Activated CD8-positive, alpha-beta memory T cell treated with anti-CD3 and anti-CD28 coated beads for 36 hours (primary cell): ENCODE measurements at regions not wholly inside any gene's neighbourhood (a gene's known extent, or its start where the extent isn't known, plus 50 kb on each side); places are given as distances from the start of the nearest gene placed in this dataset.
"Not testable (repeated sequence)": the region's sequence is repeated elsewhere in the genome, so short reads cannot be mapped to it uniquely, and the experiment has no call there.

Source experiments
- CTCF ChIA-PET: fragments of 350-600 bp; sonication (Branson Sonifier 250); formaldehyde crosslinking; loops from one replicate; lab custom pipeline; 2021; ENCODE audit warnings: antibody characterized with exemption; lab: Charles Lee
- POLR2A ChIA-PET: fragments of 350-600 bp; sonication (Branson Sonifier 250); formaldehyde crosslinking; loops from one replicate; lab custom pipeline; 2021; ENCODE audit warnings: antibody characterized with exemption; lab: Charles Lee

GRCh38 chr10:58072634-58073033, 195.1 kb downstream of the IPMK start:
- CTCF ChIA-PET, result no interaction called here
- POLR2A ChIA-PET, result no interaction called here

GRCh38 chr10:58070956-58071355, 196.7 kb downstream of the IPMK start:
- POLR2A ChIA-PET, result no interaction called here
- CTCF ChIA-PET, result no interaction called here

GRCh38 chr10:58068809-58069208, 198.9 kb downstream of the IPMK start:
- ChIA-PET POLR2A (no interaction called here), CTCF (no interaction called here)

GRCh38 chr10:58066979-58067378, 200.7 kb downstream of the IPMK start:
- CTCF ChIA-PET, result no interaction called here

GRCh38 chr10:58066126-58066525, 201.6 kb downstream of the IPMK start:
- ChIA-PET CTCF (no interaction called here), POLR2A (no interaction called here)

More at GRCh38 chr10:58066979-58067378, 200.7 kb downstream of the IPMK start:
- POLR2A ChIA-PET, result no interaction called here

GRCh38 chr10:58065529-58065815, 202.2 kb downstream of the IPMK start:
- POLR2A ChIA-PET, result no interaction called here
- CTCF ChIA-PET, result no interaction called here

GRCh38 chr10:58064714-58065528, 202.8 kb downstream of the IPMK start:
- ChIA-PET POLR2A (no interaction called here), CTCF (no interaction called here)

GRCh38 chr10:58063861-58064480, 203.7 kb downstream of the IPMK start:
- CTCF ChIA-PET, result no interaction called here
- POLR2A ChIA-PET, result no interaction called here

GRCh38 chr10:58058683-58059082, 209.0 kb downstream of the IPMK start:
- POLR2A ChIA-PET, CTCF ChIA-PET: not testable (repeated sequence)

- ChIA-PET CTCF (no interaction called here), POLR2A (no interaction called here)
These were observed 212.8 kb downstream of the IPMK start for GRCh38 chr10:58054881-58055280.

GRCh38 chr10:58052772-58053171, 214.9 kb downstream of the IPMK start:
- POLR2A ChIA-PET, result no interaction called here
- CTCF ChIA-PET, result no interaction called here

GRCh38 chr10:58050575-58050974, 217.1 kb downstream of the IPMK start:
- CTCF ChIA-PET, result no interaction called here
- POLR2A ChIA-PET, result no interaction called here

GRCh38 chr10:58048936-58049335, 218.8 kb downstream of the IPMK start:
- CTCF ChIA-PET, result no interaction called here
- POLR2A ChIA-PET, result no interaction called here

- POLR2A ChIA-PET, result no interaction called here
- CTCF ChIA-PET, result no interaction called here
These were observed 223.6 kb downstream of the IPMK start for GRCh38 chr10:58044072-58044471.

GRCh38 chr10:58041901-58042300, 225.8 kb downstream of the IPMK start:
- CTCF ChIA-PET, result no interaction called here
- POLR2A ChIA-PET, result no interaction called here

- CTCF ChIA-PET, result no interaction called here
- POLR2A ChIA-PET, result no interaction called here
These were observed 237.5 kb downstream of the IPMK start for GRCh38 chr10:58030208-58030607.

- ChIA-PET POLR2A (no interaction called here), CTCF (no interaction called here)
These were observed 238.9 kb downstream of the IPMK start for GRCh38 chr10:58028597-58029366.

- ChIA-PET CTCF (no interaction called here), POLR2A (no interaction called here)
These were observed 240.3 kb downstream of the IPMK start for GRCh38 chr10:58027426-58027825.

- ChIA-PET CTCF (no interaction called here), POLR2A (no interaction called here)
These were observed 241.7 kb downstream of the IPMK start for GRCh38 chr10:58026036-58026435.

- ChIA-PET POLR2A (no interaction called here), CTCF (no interaction called here)
These were observed 244.2 kb downstream of the IPMK start for GRCh38 chr10:58023341-58024073.
